GM21390 (cell line): ENCODE measurements at regions not wholly inside any gene's neighbourhood (a gene's known extent, or its start where the extent isn't known, plus 50 kb on each side); places are given as distances from the start of the nearest gene placed in this dataset.

ENCODE experiments used
- ATAC-seq: cut with Tn5 transposase; IDR thresholded peaks from one replicate; pipeline ENCODE4 v1.9.1; 2021; ENCODE audit not compliant: unreplicated experiment

DNA sequence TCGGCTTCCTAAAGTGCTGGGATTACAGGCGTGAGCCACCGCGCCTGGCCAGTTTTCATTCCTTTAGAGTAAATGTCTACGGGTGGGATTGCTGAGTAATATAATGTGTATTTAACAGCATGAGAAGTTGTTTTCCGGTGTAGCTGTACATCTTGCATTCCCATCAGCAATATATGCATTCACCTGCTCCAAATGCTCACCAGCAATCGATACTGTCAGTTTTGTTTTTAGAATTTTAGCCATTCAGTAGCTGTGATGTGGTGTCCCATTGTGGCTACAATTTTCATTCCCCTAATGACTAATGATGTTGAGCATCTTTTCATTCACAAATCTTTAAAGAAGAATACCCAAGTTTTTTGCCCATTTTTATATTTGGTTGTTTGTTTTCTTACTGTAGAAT is 134.8 kb upstream of the RGMA start:
- ATAC-seq: peak; percentile 54

DNA sequence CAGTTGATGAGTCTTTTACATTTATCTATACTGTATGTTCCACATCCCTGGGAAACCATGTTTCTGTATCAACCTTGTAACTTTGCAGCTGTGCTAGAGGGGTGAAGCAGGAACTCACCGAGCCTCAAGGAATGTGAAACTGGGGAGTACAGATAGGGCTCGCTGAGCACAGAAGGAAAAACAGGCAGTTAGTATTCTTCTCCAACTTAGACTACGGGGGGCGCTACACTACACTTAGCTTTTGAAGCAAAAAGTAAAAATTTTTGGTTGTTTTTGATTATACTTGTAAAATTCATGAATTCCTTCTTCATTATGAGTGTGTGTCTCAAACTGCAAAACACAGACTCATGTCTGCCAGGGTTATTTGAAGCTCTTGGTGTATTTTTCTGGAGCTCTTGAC is 132.7 kb upstream of the RGMA start:
- ATAC-seq: no peak

DNA sequence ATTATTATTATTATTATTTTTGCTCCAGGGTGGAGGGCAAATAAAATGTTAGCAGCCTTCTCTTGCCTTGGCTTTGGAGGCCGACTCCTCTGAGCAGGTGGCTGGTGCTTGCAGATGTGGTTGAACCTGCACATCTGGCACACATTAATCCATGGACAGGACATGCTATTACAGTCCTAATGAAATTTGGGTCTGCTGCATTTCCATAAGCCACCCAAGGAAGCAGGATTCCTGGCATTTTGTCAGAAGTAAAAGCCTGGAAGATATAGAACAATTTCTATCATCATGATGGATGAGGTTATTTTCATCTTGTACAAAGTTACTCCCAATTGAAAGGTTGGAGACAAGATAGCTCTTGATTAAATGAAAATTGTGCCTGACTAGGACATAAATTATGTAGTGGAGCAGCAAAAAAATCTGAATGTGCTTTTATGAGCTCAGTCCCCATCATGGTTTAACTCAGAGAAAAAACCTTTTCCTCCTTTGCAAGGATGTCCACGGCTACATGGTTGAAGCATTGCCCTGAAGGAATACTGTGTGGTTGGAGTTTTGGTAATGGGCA is 130.9 kb upstream of the RGMA start:
- no peak for ATAC-seq

DNA sequence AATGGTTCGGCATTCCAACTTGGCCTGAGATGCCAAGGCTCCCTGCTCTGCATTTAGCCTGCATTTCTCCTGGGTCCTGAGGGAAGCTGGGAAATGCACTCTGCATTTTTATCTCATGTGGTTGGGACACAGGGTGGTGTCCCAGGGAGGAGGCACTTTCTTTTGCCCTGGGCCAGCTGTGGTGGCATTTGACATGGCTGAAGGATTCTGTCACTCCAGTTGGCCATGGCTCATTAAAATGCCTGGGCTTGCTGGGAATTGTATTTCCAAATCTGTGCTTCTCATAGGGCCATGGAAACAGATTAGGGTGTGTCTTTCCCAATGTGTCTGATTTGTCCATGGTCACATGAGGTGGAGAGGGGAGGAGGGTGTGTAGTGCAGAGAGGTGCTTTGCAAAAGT is 128.3 kb upstream of the RGMA start:
- ATAC-seq: no peak

DNA sequence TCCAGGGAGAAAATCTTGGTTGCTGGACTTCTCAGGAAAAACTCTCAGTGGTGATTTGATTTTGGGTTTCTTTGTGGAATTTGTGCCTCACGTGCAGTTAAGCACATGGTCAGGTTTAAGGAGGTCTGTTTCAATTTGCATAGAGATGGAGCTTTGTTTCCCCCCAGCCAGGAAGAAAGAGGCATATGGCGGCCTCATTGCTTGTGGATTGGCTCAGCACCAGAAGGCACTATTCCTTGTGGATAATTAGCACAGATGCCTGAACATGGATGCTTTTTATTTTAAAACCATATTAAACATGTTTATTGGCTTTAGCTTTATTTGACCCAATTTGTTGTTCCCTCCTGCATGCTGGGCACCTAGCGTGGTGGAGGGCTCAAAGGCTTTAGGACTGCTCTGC is 125.1 kb upstream of the RGMA start:
- no peak for ATAC-seq

DNA sequence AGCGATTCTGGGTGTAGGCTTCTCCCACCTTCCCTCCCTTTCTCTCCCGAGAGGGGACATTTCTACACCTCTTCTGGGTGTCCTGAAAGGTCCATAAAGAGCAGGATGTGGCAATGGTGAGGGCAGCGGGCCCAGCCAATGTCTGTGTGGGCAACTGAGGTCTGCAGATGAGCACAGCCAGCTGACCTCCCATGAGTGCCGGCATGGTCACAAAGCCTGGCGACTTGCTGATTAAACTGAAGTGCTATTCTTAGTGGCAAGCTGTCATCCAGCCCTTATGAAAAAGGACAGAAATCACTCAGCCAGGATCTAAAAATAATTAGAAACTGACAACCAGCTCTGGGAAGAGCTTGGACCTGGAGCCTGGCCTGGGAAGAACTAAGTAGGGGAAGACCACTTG is 124.3 kb upstream of the RGMA start:
- no peak for ATAC-seq

DNA sequence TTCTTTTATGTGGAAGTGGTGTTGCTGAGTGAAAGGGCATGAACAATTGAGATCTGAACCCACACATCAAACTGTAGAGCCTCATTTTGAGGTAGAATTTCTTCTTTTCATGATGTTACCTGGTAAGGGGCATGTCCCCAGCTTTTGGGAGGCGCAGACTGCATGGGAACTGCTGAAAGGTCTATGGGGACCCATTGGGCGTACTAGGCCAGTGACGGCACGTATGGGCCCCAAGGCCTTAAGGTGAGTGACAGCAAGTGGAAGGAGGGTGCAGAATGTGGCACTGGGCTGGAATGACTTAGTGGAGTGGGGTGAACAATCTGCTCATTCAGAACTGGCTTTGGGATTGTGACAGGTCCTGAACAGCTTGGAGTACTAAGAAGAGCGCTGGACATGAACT is 123.6 kb upstream of the RGMA start:
- ATAC-seq: no peak

DNA sequence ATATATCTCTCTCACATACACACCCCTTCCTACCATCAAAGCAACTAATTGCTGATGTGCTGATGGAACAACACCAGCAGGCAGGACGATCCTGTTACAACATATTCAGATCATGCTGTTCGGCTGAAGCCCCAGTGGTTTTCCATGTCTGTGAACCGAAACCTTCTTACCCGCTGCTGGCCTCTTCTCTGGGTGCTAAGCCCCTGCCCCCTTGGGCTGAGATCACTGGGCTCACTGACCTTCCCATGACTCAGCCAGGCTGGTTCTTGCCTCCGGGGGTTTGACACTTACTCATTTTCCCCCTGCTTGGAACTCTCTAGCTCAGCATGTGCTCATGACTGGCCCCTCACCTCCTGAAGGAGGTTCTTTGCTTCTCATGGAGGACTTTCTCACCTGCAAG is 122.0 kb upstream of the RGMA start:
- ATAC-seq: no peak

DNA sequence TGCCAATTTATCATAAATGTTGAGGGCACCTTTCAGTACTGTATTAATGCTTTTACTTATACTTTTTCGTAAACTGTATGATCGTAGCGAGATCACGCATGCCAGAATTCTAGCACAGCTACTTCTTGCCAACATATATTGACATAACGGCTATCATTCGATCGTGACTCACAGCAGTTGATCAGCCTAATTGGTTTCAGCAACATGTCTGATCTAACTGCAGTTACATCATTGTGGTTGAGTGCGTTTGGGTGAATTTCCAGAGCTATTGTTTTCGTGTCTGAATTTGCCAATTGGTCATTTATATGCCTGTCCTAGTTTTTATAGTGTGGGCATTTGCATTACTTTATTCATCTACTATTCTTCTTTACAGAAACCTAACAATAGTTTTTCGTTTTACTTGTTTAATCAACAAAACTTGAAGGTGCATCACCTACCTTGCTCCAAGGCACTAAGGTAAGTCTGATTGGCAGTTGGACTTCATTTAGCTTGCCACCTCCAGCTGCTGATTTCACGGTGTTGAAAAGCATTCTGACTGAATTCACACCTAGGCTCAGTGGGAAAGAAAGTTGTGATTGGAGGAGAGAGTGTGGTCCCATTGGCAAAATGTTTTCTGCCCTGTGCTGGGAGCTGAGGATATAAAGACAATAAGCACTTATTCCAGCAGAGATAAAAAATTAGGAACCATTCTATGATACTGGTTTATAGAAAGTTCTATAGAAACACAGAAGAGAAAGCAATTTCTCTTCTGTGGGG is 120.9 kb upstream of the RGMA start:
- ATAC-seq: no peak

DNA sequence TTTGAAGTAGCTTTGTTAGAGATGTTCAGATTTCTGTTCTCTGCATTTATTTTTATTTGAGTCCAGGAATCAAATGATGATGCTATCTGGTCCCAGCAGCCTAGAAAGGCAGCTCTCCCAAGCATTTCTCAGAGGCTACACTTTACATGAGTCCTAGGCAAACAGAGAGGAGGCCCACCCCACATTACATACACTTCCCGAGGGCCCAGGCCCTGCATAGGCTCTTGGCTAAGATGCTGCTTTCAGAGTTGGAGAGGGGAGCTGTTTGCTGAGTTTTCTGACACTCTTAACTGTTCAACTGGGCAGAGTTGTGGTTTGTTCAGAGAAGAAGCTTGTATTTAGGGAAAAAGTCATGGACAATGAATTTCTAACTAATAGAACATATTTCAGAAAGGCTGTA is 117.9 kb upstream of the RGMA start:
- no peak for ATAC-seq

DNA sequence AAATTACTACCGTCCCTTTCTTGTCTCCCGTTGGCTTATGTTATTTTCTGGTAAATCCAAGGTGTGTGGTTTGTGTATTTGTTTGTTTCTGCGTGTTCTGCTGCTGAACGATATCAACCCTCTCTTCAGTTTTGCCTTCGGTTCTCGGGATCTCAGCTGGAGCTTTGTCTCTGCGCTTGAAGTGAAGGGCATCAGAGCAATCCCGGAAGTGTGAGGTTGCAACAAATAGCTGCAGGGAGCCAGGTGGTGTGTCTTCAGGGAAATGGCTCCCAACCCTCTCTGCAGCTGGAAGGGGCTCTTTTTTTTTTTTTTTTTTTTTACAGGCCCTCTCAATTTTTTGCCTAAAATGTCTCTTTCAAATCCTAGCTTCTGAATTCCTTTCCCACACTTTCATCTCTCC is 116.4 kb upstream of the RGMA start:
- no peak for ATAC-seq

DNA sequence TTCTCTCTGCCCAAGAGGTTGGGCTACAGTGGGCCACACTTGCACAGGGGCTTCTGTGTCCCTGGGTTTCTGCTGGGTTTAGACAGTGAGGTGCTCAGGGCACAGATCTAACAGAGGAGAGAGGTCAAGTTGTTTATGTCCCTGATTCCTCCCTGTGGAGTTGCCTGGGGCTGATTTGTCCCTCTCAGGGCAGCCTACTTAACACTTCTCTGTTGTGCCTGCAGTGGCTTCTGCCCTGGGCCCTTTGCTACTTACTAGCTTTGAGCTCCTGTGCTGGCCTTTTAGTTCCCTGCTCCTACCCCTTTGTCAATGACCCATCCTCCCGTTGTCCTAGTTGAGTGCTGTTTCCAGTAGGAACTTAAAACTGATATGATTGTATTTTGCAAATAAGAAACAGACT is 114.0 kb upstream of the RGMA start:
- ATAC-seq: no peak

DNA sequence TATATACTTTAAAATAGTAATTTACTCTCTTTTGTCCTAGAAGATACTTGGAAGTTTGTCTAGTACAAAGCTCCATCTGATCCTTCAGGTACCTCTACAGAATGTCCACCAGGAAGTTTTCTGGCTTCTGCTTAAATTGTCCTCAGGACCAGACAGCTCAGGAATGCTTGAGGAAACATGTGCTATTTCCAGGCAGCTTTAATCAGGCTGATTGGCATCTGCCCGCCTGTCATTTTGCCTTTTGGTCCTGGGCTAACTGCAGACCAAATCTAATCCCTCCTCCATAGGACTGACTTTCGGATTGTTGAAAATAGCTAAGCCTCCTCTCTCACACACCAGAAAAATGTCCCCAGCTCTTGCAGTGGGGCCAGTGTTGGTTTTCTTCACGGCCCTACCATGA is 113.4 kb upstream of the RGMA start:
- ATAC-seq: no peak

DNA sequence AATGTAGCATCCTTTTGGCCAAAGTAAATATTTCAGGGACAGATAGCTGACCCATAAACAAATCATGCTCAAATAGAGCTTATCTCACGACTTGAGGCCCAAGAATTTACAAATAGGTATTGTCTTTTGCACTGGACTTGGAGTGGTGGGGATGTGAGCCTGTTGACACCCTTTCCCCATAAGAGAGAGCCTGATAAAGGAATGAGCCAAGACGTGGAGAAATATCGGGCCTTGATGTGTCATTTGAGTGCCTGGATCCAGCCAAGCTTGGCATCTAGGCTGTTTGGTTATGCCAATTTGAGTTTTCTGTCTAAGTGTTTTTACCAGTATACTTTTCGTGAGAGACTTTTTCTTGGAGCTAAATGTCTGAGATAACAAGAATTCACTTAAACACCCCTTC is 112.9 kb upstream of the RGMA start:
- no peak for ATAC-seq

DNA sequence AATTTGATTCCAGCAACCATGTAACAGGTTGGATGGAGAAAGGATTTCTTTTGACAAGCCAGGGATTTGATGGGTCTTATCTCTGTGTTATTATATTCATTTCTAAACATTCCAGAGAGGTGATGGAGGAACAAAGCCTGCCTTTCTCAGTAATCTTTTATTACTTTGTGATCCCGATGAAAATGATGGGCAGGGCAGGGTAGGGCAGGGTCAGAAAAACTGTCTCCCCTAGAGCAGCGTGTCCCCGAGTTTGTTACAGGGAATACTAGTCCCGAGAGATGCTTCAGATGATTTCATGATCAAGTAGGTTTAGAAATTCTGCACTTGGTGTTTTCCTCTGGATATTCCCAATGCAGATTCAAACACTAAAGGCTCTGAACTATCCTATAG is 111.8 kb upstream of the RGMA start:
- no peak for ATAC-seq

DNA sequence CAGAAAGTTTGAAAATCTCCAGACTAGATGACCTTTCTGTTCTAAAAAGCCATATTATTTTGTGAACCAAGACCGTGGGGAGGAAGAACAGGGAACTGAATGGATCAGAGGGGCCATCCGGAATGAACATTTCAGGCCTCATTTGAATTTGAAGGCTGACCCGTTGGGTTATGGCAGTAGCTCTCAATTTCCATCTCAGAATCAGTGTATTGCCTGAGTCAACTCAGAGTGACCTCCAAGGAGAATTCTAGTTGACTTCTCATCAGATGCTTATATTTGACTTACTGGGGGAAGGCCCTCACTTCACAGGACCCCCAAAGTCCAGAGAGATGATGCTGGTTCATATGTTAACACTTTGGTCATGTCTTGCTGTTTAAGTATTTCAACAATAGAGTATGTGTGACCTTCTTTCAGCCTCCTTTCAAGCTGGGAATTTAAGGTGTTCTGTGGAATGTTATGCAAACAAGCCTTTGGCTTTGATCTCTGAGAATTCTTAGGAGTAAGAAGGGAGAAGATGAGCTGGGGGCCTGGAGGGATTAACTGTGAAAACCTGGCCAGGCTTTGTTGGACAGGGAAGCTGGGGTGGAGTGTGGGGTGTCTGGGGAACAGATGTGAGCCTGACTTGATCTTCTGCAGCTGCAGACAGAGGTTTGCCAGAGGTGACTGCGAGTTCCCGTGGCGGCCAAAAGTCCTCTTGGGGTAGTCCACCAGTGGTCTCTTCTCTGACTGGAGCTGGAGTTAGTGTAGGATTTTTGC is 111.2 kb upstream of the RGMA start:
- ATAC-seq: no peak

DNA sequence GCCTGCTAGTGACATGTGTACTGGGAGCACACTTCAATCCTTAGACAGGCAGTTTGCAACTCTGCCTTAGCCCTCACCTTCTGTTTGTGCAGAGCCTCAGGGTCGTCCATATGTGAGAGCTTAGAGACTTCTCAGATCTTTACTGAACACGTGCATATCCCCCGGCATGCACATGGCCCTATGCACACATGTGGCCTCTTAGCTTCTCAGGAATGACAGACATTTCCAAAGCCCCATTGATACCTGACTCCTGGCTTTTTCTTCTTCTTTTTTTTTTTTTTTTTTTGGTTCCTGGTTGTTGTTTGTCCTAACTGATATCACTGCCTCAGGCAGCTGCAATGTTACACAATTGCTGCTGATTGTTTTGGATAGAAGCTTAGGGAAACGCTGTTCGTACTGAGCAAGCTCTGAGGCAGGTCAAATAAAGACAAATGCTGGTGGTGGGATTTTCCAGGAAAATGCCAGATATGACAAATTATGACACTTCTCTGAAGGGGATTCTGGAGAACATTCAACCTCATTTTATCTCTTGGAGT is 107.2 kb upstream of the RGMA start:
- ATAC-seq: no peak

DNA sequence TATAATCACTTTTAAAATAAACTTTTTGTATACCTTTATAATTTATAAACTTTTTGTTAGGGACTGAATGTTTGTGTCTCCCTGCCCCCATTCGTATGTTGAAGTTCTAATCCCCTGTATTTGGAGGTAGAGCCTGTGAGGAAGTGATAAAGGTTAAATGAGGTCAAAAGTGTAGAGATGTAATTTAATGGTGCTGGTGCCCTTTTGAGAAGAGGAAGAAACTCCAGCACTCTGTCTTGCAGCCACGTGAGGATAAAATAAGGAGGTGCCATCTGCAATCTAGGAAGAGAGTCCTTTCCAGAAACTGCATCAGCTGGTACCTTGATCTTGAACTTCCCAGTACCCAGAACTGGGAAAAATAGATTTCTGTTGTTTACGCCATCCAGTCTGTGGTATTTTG is 106.1 kb upstream of the RGMA start:
- no peak for ATAC-seq

DNA sequence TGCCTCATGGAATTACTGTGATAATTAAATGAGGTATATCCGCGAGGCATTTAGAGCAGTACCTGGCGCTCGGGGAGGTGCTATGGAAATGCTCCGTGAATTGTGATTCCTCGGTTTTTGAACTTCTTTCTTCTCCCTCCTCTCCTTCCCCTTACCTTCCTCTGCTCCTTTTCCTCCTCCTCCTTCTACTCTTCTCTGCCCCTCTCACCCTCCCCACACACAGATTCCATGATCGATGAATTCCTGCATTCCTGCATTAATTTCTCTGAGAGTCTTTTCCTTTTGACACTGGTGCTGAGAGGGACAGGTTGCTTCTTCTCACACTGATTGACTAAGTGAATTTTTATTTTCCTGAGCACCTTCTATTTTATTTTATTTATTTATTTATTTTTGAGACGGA is 101.2 kb upstream of the RGMA start:
- no peak for ATAC-seq

DNA sequence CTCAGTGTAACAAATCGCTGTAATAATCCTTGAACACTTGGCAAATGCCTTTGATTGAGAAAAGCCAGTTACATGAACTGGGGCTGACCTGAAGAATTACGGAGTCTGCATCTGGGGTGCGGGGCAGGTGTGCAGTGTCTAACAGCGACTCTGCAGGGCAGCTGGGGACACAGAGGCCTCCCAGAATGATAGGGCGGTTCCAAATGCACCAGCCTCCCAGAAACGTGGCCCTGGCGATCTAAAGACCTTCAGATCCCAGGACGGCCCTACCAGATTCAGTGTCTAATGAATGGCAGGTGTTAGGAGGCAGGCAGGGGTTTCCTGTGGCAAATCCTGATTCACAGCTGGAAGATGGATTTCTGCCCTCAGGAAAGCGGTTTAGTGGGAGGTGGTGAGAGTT is 100.5 kb upstream of the RGMA start:
- ATAC-seq: no peak

DNA sequence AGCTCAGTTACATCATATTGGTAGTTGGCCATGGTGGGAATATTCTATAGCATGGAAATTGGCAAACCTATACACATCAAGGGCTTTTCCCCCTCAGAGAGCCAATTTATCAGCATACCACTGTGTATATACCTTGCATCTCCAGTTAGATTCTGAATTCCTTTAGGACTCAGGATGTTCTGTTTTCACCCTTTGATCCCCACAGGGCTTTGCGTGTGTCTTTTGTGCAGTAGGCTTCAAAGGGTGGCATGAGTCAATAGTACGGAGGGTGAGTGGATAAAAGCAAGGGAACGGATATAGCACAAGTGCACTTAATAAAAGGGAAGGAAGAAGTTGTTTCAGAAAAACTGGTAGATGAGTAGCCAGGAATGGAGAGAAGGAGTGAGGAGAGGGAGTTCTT is 99.2 kb upstream of the RGMA start:
- no peak for ATAC-seq

DNA sequence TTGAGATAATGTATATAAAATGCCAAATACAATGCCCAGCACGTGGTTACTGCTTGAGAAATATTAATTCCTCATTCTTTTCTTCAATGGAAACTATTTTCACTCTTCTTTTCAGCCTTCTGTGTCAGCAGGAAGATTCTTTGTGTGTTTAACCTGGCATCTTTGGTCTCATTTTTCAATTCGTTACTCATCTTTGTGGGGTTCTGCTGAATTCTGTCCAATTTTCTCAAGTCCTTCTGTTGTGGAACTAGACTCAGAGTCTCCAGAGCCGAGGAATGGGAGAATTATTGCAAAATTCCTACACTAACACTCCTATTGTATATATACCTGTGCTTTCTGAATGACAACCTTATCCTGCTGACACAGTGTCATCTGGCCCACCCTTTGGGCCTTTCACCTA is 96.8 kb upstream of the RGMA start:
- no peak for ATAC-seq
